ENCODE measurements at regions not wholly inside any gene's neighbourhood (a gene's known extent, or its start where the extent isn't known, plus 50 kb on each side); places are given as distances from the start of the nearest gene placed in this dataset.

- Histone ChIP-seq H3K9me3 (ENCODE audit: control insufficient read depth, insufficient read depth, low read length) (no peaks in the 10 kb centered on the region; the same call in 1 of the 2 replicates), H3K27ac (ENCODE audit: low read depth, low read length) (no peak overlapping the region), H3K27me3 (ENCODE audit: control insufficient read depth, insufficient read depth, low read length) (no peaks in the 10 kb centered on the region), H3K4me3 (ENCODE audit: low read depth, low read length) (no peak overlapping the region)
- CTCF ChIA-PET, result no interaction called here
- DNase-seq (ENCODE audit: low read depth, low spot score), result no peak
- POLR2A ChIA-PET, result no interaction called here
- no peak for TF ChIP-seq CTCF (IDR thresholded peaks at IDR 0.05; ENCODE audit: low read depth, low read length)
These were observed 430.9 kb downstream of the PID1 start for GRCh38 chr2:228840113-228840742.

- no peak for DNase-seq (ENCODE audit: low read depth, low spot score)
- POLR2A ChIA-PET, result no interaction called here
These were observed 431.6 kb downstream of the PID1 start for GRCh38 chr2:228839421-228839876.

GRCh38 chr2:228838819-228839218 is 432.3 kb downstream of the PID1 start:
- H3K4me3 ChIP-seq (ENCODE audit: low read depth, low read length), result no peak overlapping the region
- DNase-seq (ENCODE audit: low read depth, low spot score), result no peak
- no peak for TF ChIP-seq CTCF (IDR thresholded peaks at IDR 0.05; ENCODE audit: low read depth, low read length)
- POLR2A ChIA-PET, result no interaction called here
- CTCF ChIA-PET, result no interaction called here
- H3K9me3 ChIP-seq (ENCODE audit: control insufficient read depth, insufficient read depth, low read length), result no peaks in the 10 kb centered on the region; the same call in 1 of the 2 replicates
- H3K27ac ChIP-seq (ENCODE audit: low read depth, low read length), result no peak overlapping the region
- H3K27me3 ChIP-seq (ENCODE audit: control insufficient read depth, insufficient read depth, low read length), result no peaks in the 10 kb centered on the region

More at GRCh38 chr2:228839421-228839876, 431.6 kb downstream of the PID1 start:
- H3K4me3 ChIP-seq (ENCODE audit: low read depth, low read length), result no peak overlapping the region
- TF ChIP-seq CTCF (IDR thresholded peaks at IDR 0.05; ENCODE audit: low read depth, low read length), result no peak
- CTCF ChIA-PET, result no interaction called here
- no peak overlapping the region for H3K27ac ChIP-seq (ENCODE audit: low read depth, low read length)
- no peaks in the 10 kb centered on the region; the same call in 1 of the 2 replicates for H3K9me3 ChIP-seq (ENCODE audit: control insufficient read depth, insufficient read depth, low read length)
- no peaks in the 10 kb centered on the region for H3K27me3 ChIP-seq (ENCODE audit: control insufficient read depth, insufficient read depth, low read length)

- no peaks in the 10 kb centered on the region for H3K27me3 ChIP-seq (ENCODE audit: control insufficient read depth, insufficient read depth, low read length)
- ChIA-PET CTCF (no interaction called here), POLR2A (no interaction called here)
- H3K27ac ChIP-seq (ENCODE audit: low read depth, low read length), result no peak overlapping the region
- peaks cover 3% of the 10 kb centered on the region; the same call in 1 of the 2 replicates for H3K9me3 ChIP-seq (ENCODE audit: control insufficient read depth, insufficient read depth, low read length)
- no peak for DNase-seq (ENCODE audit: low read depth, low spot score)
- no peak overlapping the region for H3K4me3 ChIP-seq (ENCODE audit: low read depth, low read length)
- TF ChIP-seq CTCF (IDR thresholded peaks at IDR 0.05; ENCODE audit: low read depth, low read length), result no peak
These were observed 442.7 kb downstream of the PID1 start for GRCh38 chr2:228828397-228828796.

- CTCF ChIA-PET, result no interaction called here
- Histone ChIP-seq H3K9me3 (ENCODE audit: control insufficient read depth, insufficient read depth, low read length) (peaks cover 3% of the 10 kb centered on the region; the same call in 1 of the 2 replicates), H3K4me3 (ENCODE audit: low read depth, low read length) (no peak overlapping the region), H3K27me3 (ENCODE audit: control insufficient read depth, insufficient read depth, low read length) (no peaks in the 10 kb centered on the region), H3K27ac (ENCODE audit: low read depth, low read length) (no peak overlapping the region)
- TF ChIP-seq CTCF (IDR thresholded peaks at IDR 0.05; ENCODE audit: low read depth, low read length), result no peak
- POLR2A ChIA-PET, result no interaction called here
- no peak for DNase-seq (ENCODE audit: low read depth, low spot score)
These were observed 443.9 kb downstream of the PID1 start for GRCh38 chr2:228827056-228827700.

Measured in AG04450 (cell line).